ENCODE measurements at regions not wholly inside any gene's neighbourhood (a gene's known extent, or its start where the extent isn't known, plus 50 kb on each side); places are given as distances from the start of the nearest gene placed in this dataset.

GRCh38 chr1:65063025-65063424, 85.0 kb upstream of the AK4 start:
- no peak for TF ChIP-seq POLR2AphosphoS5 (IDR thresholded peaks at IDR 0.05; ENCODE audit: low read depth, low read length)
- no peak for TF ChIP-seq POLR2A (IDR thresholded peaks at IDR 0.05; ENCODE audit: low read depth, low read length)
